Smooth muscle cell (in vitro differentiated cells): ENCODE measurements at regions not wholly inside any gene's neighbourhood (a gene's known extent, or its start where the extent isn't known, plus 50 kb on each side); places are given as distances from the start of the nearest gene placed in this dataset.

Experiments used
- DNase-seq: peaks from one replicate; lab custom pipeline; 2025; ENCODE audit not compliant: unreplicated experiment; lab: John Stamatoyannopoulos, UW
- H2AFZ ChIP-seq: fragments of 200-600 bp; sonication (generic); 2 replicates; pipeline ENCODE4 v1.6.0; 2016; ENCODE audit warnings: antibody characterized with exemption, low read depth, mild to moderate bottlenecking
- H3F3A ChIP-seq: fragments of 200-600 bp; sonication (generic); 2 replicates; pipeline ENCODE4 v1.6.0; 2017; ENCODE audit warnings: antibody characterized with exemption, low read depth
- H3K27ac ChIP-seq: fragments of 200-600 bp; sonication (generic); 2 replicates; pipeline ENCODE4 v1.5.1; 2016; ENCODE audit warnings: low read depth, mild to moderate bottlenecking
- H3K27me3 ChIP-seq: fragments of 200-600 bp; sonication (generic); 2 replicates; pipeline ENCODE4 v1.6.1; 2016; ENCODE audit warnings: low read depth, mild to moderate bottlenecking
- H3K36me3 ChIP-seq: fragments of 200-600 bp; sonication (generic); 2 replicates; pipeline ENCODE4 v1.5.1; 2016; ENCODE audit warnings: low read depth
- H3K4me1 ChIP-seq: fragments of 200-600 bp; sonication (generic); 2 replicates; pipeline ENCODE4 v1.5.1; 2016; ENCODE audit warnings: low read depth
- H3K4me2 ChIP-seq: fragments of 200-600 bp; sonication (generic); 2 replicates; pipeline ENCODE4 v1.6.0; 2016; ENCODE audit warnings: mild to moderate bottlenecking
- H3K4me3 ChIP-seq: fragments of 200-600 bp; sonication (generic); 2 replicates; pipeline ENCODE4 v1.5.1; 2016; ENCODE audit warnings: mild to moderate bottlenecking
- H3K79me2 ChIP-seq: fragments of 200-600 bp; sonication (generic); 2 replicates; pipeline ENCODE4 v1.6.0; 2016; ENCODE audit warnings: low read depth, mild to moderate bottlenecking
- H3K9ac ChIP-seq: fragments of 200-600 bp; sonication (generic); 2 replicates; pipeline ENCODE4 v1.6.0; 2016; ENCODE audit warnings: low read depth
- H3K9me3 ChIP-seq: fragments of 200-600 bp; sonication (generic); replicated peaks from 2 replicates; pipeline ENCODE4 v1.5.1; 2016; ENCODE audit warnings: low read depth
- H4K20me1 ChIP-seq: fragments of 200-600 bp; sonication (generic); 2 replicates; pipeline ENCODE4 v1.6.0; 2016; ENCODE audit warnings: low read depth
- CTCF ChIP-seq: fragments of 200-600 bp; sonication (generic); IDR thresholded peaks from 2 replicates; pipeline ENCODE4 v1.5.1; 2017; ENCODE audit warnings: borderline replicate concordance, mild to moderate bottlenecking, antibody characterized with exemption; ENCODE audit not compliant: insufficient read depth, poor library complexity, severe bottlenecking
- WGBS: methylation state at CpG from one replicate; pipeline ENCODE4 v1.1.7; 2016; ENCODE audit warnings: low lambda C conversion rate; 5-methylcytosine and 5-hydroxymethylcytosine counted together

GRCh38 chr21:31447505-31447904, 103.4 kb upstream of the TIAM1 start:
- Histone ChIP-seq H3K36me3 (no peaks in the 10 kb centered on the region), H3K9ac (no peak overlapping the region), H3K79me2 (no peaks in the 10 kb centered on the region), H3K4me3 (no peak overlapping the region), H3K4me1 (no peaks in the 10 kb centered on the region), H3K4me2 (peak overlapping the region; percentile 9), H3K27me3 (no peaks in the 10 kb centered on the region), H3F3A (no peaks in the 10 kb centered on the region), H2AFZ (no peak overlapping the region), H3K27ac (peak overlapping the region; percentile 6), H4K20me1 (no peaks in the 10 kb centered on the region), H3K9me3 (no peaks in the 10 kb centered on the region)
- no peak for DNase-seq
- no peak for TF ChIP-seq CTCF
- WGBS: 30% methylated on average over 3 of the region's 3 CpGs

GRCh38 chr21:31446226-31446855, 102.3 kb upstream of the TIAM1 start:
- Histone ChIP-seq H3K79me2 (no peaks in the 10 kb centered on the region), H3K36me3 (peaks cover 2% of the 10 kb centered on the region), H4K20me1 (no peaks in the 10 kb centered on the region), H3K27ac (peak overlapping the region; percentile 12), H3K4me2 (peak overlapping the region; percentile 20), H3F3A (no peaks in the 10 kb centered on the region), H3K4me1 (no peaks in the 10 kb centered on the region), H3K9ac (no peak overlapping the region), H2AFZ (no peak overlapping the region), H3K9me3 (no peaks in the 10 kb centered on the region), H3K27me3 (no peaks in the 10 kb centered on the region), H3K4me3 (no peak overlapping the region)
- no peak for TF ChIP-seq CTCF
- WGBS: 35% methylated on average over 8 of the region's 8 CpGs
- no peak for DNase-seq

- Histone ChIP-seq H4K20me1 (no peaks in the 10 kb centered on the region), H3K36me3 (peaks cover 6% of the 10 kb centered on the region), H2AFZ (no peak overlapping the region), H3K27ac (no peak overlapping the region), H3K4me1 (no peaks in the 10 kb centered on the region), H3K9me3 (no peaks in the 10 kb centered on the region), H3K9ac (no peak overlapping the region), H3K27me3 (no peaks in the 10 kb centered on the region), H3K79me2 (no peaks in the 10 kb centered on the region), H3K4me3 (no peak overlapping the region), H3F3A (no peaks in the 10 kb centered on the region), H3K4me2 (no peak overlapping the region)
- no peak for DNase-seq
- no peak for TF ChIP-seq CTCF
- 89% methylated on average over 4 of the region's 4 CpGs for WGBS
Measured at GRCh38 chr21:31445137-31445536, 101.1 kb upstream of the TIAM1 start.
